CD4-positive, alpha-beta T cell (primary cell): ENCODE measurements at regions not wholly inside any gene's neighbourhood (a gene's known extent, or its start where the extent isn't known, plus 50 kb on each side); places are given as distances from the start of the nearest gene placed in this dataset.

Experiments used
- ATAC-seq: fragments of 200-7000 bp; cut with Tn5 transposase; one replicate; pipeline ENCODE4 v1.10.0; 2022; ENCODE audit warnings: mild to moderate bottlenecking; ENCODE audit not compliant: poor library complexity
- CTCF ChIA-PET: fragments of 350-600 bp; sonication (Branson Sonifier 250); formaldehyde crosslinking; loops from one replicate; lab custom pipeline; 2021; ENCODE audit warnings: antibody characterized with exemption, inconsistent platforms; lab: Charles Lee
- POLR2A ChIA-PET: fragments of 350-600 bp; sonication (Branson Sonifier 250); formaldehyde crosslinking; loops from one replicate; lab custom pipeline; 2021; ENCODE audit warnings: antibody characterized with exemption, inconsistent platforms; lab: Charles Lee
- DNase-seq, 14 experiments: peaks; one replicate each; pipeline ENCODE4 v3.0.0-alpha.2; 2013 to 2020; ENCODE audit warnings: mixed read lengths in 2 of 14
- H3K27ac ChIP-seq, 2 donors: one replicate each; pipeline versions ENCODE4 v1.5.1 to v1.7.0; 2013; ENCODE audit warnings: low read length in 2 of 2, low read depth in 1 of 2, mild to moderate bottlenecking in 1 of 2
- H3K27me3 ChIP-seq, 2 experiments: 1 replicate in 1 of 2; 2 replicates in 1 of 2; pipeline versions ENCODE4 v1.6.1 to v1.7.0; 2013; ENCODE audit warnings: low read length in 2 of 2, control low read depth in 1 of 2, mild to moderate bottlenecking in 1 of 2, moderate library complexity in 1 of 2; ENCODE audit not compliant: insufficient read depth in 2 of 2, control insufficient read depth in 1 of 2
- H3K36me3 ChIP-seq: one replicate; pipeline ENCODE4 v1.6.1; 2013; ENCODE audit warnings: low read length, control low read depth; ENCODE audit not compliant: insufficient read depth
- H3K4me1 ChIP-seq: one replicate; pipeline ENCODE4 v1.6.1; 2013; ENCODE audit warnings: low read length, control low read depth; ENCODE audit not compliant: insufficient read depth
- H3K4me3 ChIP-seq: one replicate; pipeline ENCODE4 v1.5.1; 2013; ENCODE audit warnings: mild to moderate bottlenecking, low read length, moderate library complexity
- H3K9me3 ChIP-seq, 2 experiments: 1 replicate in 1 of 2; 2 replicates in 1 of 2; pipeline versions ENCODE4 v1.6.1 to v1.7.0; 2013; ENCODE audit warnings: low read length in 2 of 2, mild to moderate bottlenecking in 2 of 2, control low read depth in 1 of 2, moderate library complexity in 1 of 2; ENCODE audit not compliant: control insufficient read depth in 1 of 2, insufficient read depth in 1 of 2
- H3K27ac Mint-ChIP-seq: one replicate; pipeline ENCODE4 v1.8.0; 2020; ENCODE audit warnings: mixed read lengths
- H3K27me3 Mint-ChIP-seq: one replicate; pipeline ENCODE4 v1.8.0; 2021; ENCODE audit warnings: mixed read lengths
- H3K36me3 Mint-ChIP-seq: one replicate; pipeline ENCODE4 v1.8.0; 2021; ENCODE audit warnings: low read depth, mixed read lengths
- H3K4me1 Mint-ChIP-seq: one replicate; pipeline ENCODE4 v1.8.0; 2021; ENCODE audit warnings: low read depth, mixed read lengths
- H3K4me3 Mint-ChIP-seq: one replicate; pipeline ENCODE4 v1.8.0; 2020; ENCODE audit warnings: mild to moderate bottlenecking, mixed read lengths
- H3K9me3 Mint-ChIP-seq: one replicate; pipeline ENCODE4 v1.8.0; 2020; ENCODE audit warnings: mixed read lengths
- CTCF ChIP-seq: fragments of 200-600 bp; IDR thresholded peaks from one replicate; pipeline ENCODE4 v1.8.0; 2022; ENCODE audit warnings: antibody characterized with exemption, mild to moderate bottlenecking
- intact Hi-C, 2 experiments: fragments of 100-400 bp; cut with DNase I in 1 of 2; cut with micrococcal nuclease in 1 of 2; formaldehyde crosslinking; loops; one replicate each; pipeline versions ENCODE4 v1.15.1 to v1.9.0; 2023 to 2025; cut with DNase I, micrococcal nuclease

- intact Hi-C loops: no loop called here
- no peak overlapping the region for H3K4me3 Mint-ChIP-seq
- no peak overlapping the region for H3K27ac Mint-ChIP-seq
- no peak for TF ChIP-seq CTCF
- H3K27me3 Mint-ChIP-seq: no peaks in the 10 kb centered on the region
- Histone ChIP-seq H3K27me3 (no peaks in the 10 kb centered on the region), H3K4me1 (no peaks in the 10 kb centered on the region), H3K27ac (no peak overlapping the region), H3K36me3 (no peaks in the 10 kb centered on the region), H3K9me3 (peaks cover 0 to 10% of the 10 kb centered on the region in 2 experiments), H3K4me3 (no peak overlapping the region)
- H3K9me3 Mint-ChIP-seq: no peaks in the 10 kb centered on the region
- CTCF ChIA-PET: no interaction called here
- DNase-seq (no peak), ATAC-seq (no peak)
- H3K4me1 Mint-ChIP-seq: no peaks in the 10 kb centered on the region
- no peaks in the 10 kb centered on the region for H3K36me3 Mint-ChIP-seq
- POLR2A ChIA-PET: no interaction called here
Measured at GRCh38 chr5:2272755-2273154, 390.0 kb upstream of the IRX4 start.

GRCh38 chr5:2272039-2272438 is 389.3 kb upstream of the IRX4 start:
- H3K27ac Mint-ChIP-seq: no peak overlapping the region
- no peak overlapping the region for H3K4me3 ChIP-seq
- H3K36me3 ChIP-seq: no peaks in the 10 kb centered on the region

DNA sequence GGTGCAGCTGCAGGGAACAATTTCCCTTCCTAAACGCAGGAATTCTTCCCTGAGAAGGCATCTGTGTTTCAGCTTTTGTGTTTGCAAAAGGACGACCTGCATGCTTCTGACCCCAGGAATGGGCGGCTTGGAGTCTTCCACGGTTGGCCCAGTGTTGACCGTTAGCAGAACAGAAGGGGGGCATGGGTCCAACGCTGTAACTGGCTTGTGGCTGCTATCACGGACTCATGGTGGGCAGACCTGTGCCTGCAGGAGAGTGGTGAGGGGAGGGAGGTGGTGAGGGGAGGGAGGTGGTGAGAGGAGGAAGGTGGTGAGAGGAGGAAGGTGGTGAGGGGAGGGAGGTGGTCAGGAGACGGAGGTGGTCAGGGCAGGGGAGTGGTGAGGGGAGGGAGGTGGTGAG is 388.6 kb upstream of the IRX4 start:
- POLR2A ChIA-PET: no interaction called here
- H3K4me3 Mint-ChIP-seq: no peak overlapping the region
- no peak for ATAC-seq
- H3K27ac Mint-ChIP-seq: no peak overlapping the region
- no peak overlapping the region for H3K27ac ChIP-seq
- no peaks in the 10 kb centered on the region for H3K36me3 ChIP-seq
- no peak overlapping the region for H3K4me3 ChIP-seq
- no peaks in the 10 kb centered on the region for H3K27me3 Mint-ChIP-seq
- CTCF ChIA-PET: no interaction called here
- H3K36me3 Mint-ChIP-seq: no peaks in the 10 kb centered on the region
- intact Hi-C loops: no loop called here
- no peaks in the 10 kb centered on the region for H3K4me1 Mint-ChIP-seq
- H3K4me1 ChIP-seq: no peaks in the 10 kb centered on the region
- no peaks in the 10 kb centered on the region for H3K27me3 ChIP-seq
- no peak for TF ChIP-seq CTCF
- no peak for DNase-seq
- peaks cover 0 to 8% of the 10 kb centered on the region in 2 experiments for H3K9me3 ChIP-seq
- no peaks in the 10 kb centered on the region for H3K9me3 Mint-ChIP-seq

More at GRCh38 chr5:2272039-2272438, 389.3 kb upstream of the IRX4 start:
- H3K4me1 ChIP-seq: no peaks in the 10 kb centered on the region
- Mint-ChIP-seq H3K27me3 (no peaks in the 10 kb centered on the region), H3K36me3 (no peaks in the 10 kb centered on the region), H3K9me3 (no peaks in the 10 kb centered on the region), H3K4me3 (no peak overlapping the region), H3K4me1 (no peaks in the 10 kb centered on the region)
- TF ChIP-seq CTCF: no peak
- H3K27ac ChIP-seq: no peak overlapping the region
- intact Hi-C loops: no loop called here
- ATAC-seq (no peak), DNase-seq (no peak)
- ChIA-PET POLR2A (no interaction called here), CTCF (no interaction called here)
- no peaks in the 10 kb centered on the region for H3K27me3 ChIP-seq
- peaks cover 0 to 8% of the 10 kb centered on the region in 2 experiments for H3K9me3 ChIP-seq
